IMR-90 (cell line): ENCODE measurements at regions not wholly inside any gene's neighbourhood (a gene's known extent, or its start where the extent isn't known, plus 50 kb on each side); places are given as distances from the start of the nearest gene placed in this dataset.

Experiments used
- ATAC-seq: fragments of 200-7000 bp; cut with Tn5 transposase; 2 replicates; pipeline ENCODE4 v1.9.1; 2020; ENCODE audit warnings: low read depth, mild to moderate bottlenecking, moderate library complexity
- BruUV-seq: library from RNA; stranded (reverse); fragments of 400-500 nt; replicated peaks from 2 replicates; lab custom pipeline; 2021; lab: Mats Ljungman, UMichigan
- CTCF ChIA-PET: fragments of 300-600 bp; formaldehyde crosslinking; extraction: SDS; loops from one replicate; lab custom pipeline; 2021; ENCODE audit warnings: antibody characterized with exemption; lab: Yijun Ruan, JAX
- POLR2A ChIA-PET: fragments of 300-600 bp; sonication (Branson Sonifier 250); formaldehyde crosslinking; loops from one replicate; lab custom pipeline; 2022; ENCODE audit warnings: antibody characterized with exemption; ENCODE audit not compliant: unreplicated experiment; lab: Charles Lee
- DNase-seq: peaks from one replicate; pipeline ENCODE4 v3.0.0; 2013
- H2AFZ ChIP-seq: replicated peaks from 2 replicates; pipeline ENCODE3; 2013; ENCODE audit warnings: low read length, mild to moderate bottlenecking; ENCODE audit not compliant: poor library complexity
- H2AK5ac ChIP-seq: 2 replicates; pipeline ENCODE4 v1.6.1; 2013; ENCODE audit warnings: low read depth, low read length, inconsistent platforms
- H2AK9ac ChIP-seq: replicated peaks from 2 replicates; pipeline ENCODE3; 2013; ENCODE audit warnings: mild to moderate bottlenecking, low read depth, low read length, moderate library complexity; ENCODE audit not compliant: poor library complexity
- H2BK120ac ChIP-seq: 2 replicates; pipeline ENCODE4 v1.6.1; 2013; ENCODE audit warnings: low read depth, low read length, inconsistent platforms
- H2BK15ac ChIP-seq: 3 replicates; pipeline ENCODE4 v1.6.1; 2013; ENCODE audit warnings: low read depth, low read length, inconsistent platforms
- H2BK20ac ChIP-seq: 2 replicates; pipeline ENCODE4 v1.6.1; 2013; ENCODE audit warnings: low read depth, mild to moderate bottlenecking, inconsistent platforms, low read length, moderate library complexity
- H2BK5ac ChIP-seq: 2 replicates; pipeline ENCODE4 v1.6.1; 2013; ENCODE audit warnings: mild to moderate bottlenecking, low read depth, low read length, inconsistent platforms; ENCODE audit not compliant: poor library complexity, severe bottlenecking
- H3K14ac ChIP-seq: replicated peaks from 2 replicates; pipeline ENCODE4 v1.6.1; 2013; ENCODE audit warnings: low read depth, low read length, inconsistent platforms
- H3K18ac ChIP-seq: 2 replicates; pipeline ENCODE4 v1.6.1; 2013; ENCODE audit warnings: low read depth, low read length, control low read depth
- H3K23ac ChIP-seq: 2 replicates; pipeline ENCODE4 v1.6.1; 2013; ENCODE audit warnings: low read depth, low read length, inconsistent platforms
- H3K27ac ChIP-seq: 2 replicates; pipeline ENCODE4 v1.5.1; 2013; ENCODE audit warnings: mild to moderate bottlenecking, control low read depth, low read length; ENCODE audit not compliant: insufficient read depth
- H3K27me3 ChIP-seq: 2 replicates; pipeline ENCODE4 v1.6.1; 2013; ENCODE audit warnings: low read length; ENCODE audit not compliant: control insufficient read depth, insufficient read depth
- H3K36me3 ChIP-seq: 2 replicates; pipeline ENCODE4 v1.6.1; 2013; ENCODE audit warnings: low read length, mixed read lengths; ENCODE audit not compliant: control insufficient read depth, insufficient read depth
- H3K4ac ChIP-seq: 2 replicates; pipeline ENCODE4 v1.6.1; 2013; ENCODE audit warnings: low read depth, low read length, inconsistent platforms
- H3K4me1 ChIP-seq: 2 replicates; pipeline ENCODE4 v1.6.1; 2013; ENCODE audit warnings: low read length, mixed read lengths; ENCODE audit not compliant: control insufficient read depth, insufficient read depth
- H3K4me2 ChIP-seq: 2 replicates; pipeline ENCODE4 v1.6.1; 2013; ENCODE audit warnings: low read depth, mild to moderate bottlenecking, control low read depth, low read length, moderate library complexity
- H3K4me3 ChIP-seq: 2 replicates; pipeline ENCODE4 v1.5.1; 2013; ENCODE audit warnings: low read depth, mild to moderate bottlenecking, control low read depth, low read length, moderate library complexity; ENCODE audit not compliant: insufficient read depth
- H3K56ac ChIP-seq: 2 replicates; pipeline ENCODE4 v1.6.1; 2013; ENCODE audit warnings: low read length, inconsistent platforms; ENCODE audit not compliant: insufficient read depth; ENCODE audit errors: extremely low read depth
- H3K79me1 ChIP-seq, 2 experiments: 2 replicates each; pipeline ENCODE4 v1.6.1; 2013; ENCODE audit warnings: low read length in 2 of 2, inconsistent platforms in 1 of 2, low read depth in 1 of 2
- H3K9ac ChIP-seq: 2 replicates; pipeline ENCODE4 v1.6.1; 2013; ENCODE audit warnings: low read depth, low read length, control low read depth
- H3K9me1 ChIP-seq: 2 replicates; pipeline ENCODE4 v1.6.1; 2013; ENCODE audit warnings: low read length, inconsistent platforms; ENCODE audit not compliant: insufficient read depth
- H3K9me3 ChIP-seq: 2 replicates; pipeline ENCODE4 v1.6.1; 2013; ENCODE audit warnings: low read length; ENCODE audit not compliant: control insufficient read depth, insufficient read depth
- H4K20me1 ChIP-seq: 2 replicates; pipeline ENCODE4 v1.6.1; 2013; ENCODE audit warnings: low read length, inconsistent platforms; ENCODE audit not compliant: insufficient read depth
- H4K5ac ChIP-seq: 2 replicates; pipeline ENCODE4 v1.6.1; 2013; ENCODE audit warnings: mild to moderate bottlenecking, low read depth, low read length, control low read depth
- H4K8ac ChIP-seq, 2 experiments: 2 replicates each; pipeline ENCODE4 v1.6.1; 2013; ENCODE audit warnings: low read depth in 2 of 2, low read length in 2 of 2, control low read depth in 1 of 2, inconsistent platforms in 1 of 2
- H4K91ac ChIP-seq: 2 replicates; pipeline ENCODE4 v1.6.1; 2013; ENCODE audit warnings: low read depth, low read length, inconsistent platforms; ENCODE audit not compliant: insufficient read depth
- MAZ ChIP-seq: IDR thresholded peaks from 2 replicates; pipeline ENCODE4 v1.6.1; 2012; ENCODE audit warnings: low read depth, mild to moderate bottlenecking, low read length, improper control_type of control experiment, moderate library complexity, borderline replicate concordance
- RCOR1 ChIP-seq: IDR thresholded peaks from 2 replicates; pipeline ENCODE4 v1.6.1; 2012; ENCODE audit warnings: mild to moderate bottlenecking, low read length, improper control_type of control experiment; ENCODE audit not compliant: insufficient replicate concordance
- RFX5 ChIP-seq: IDR thresholded peaks from 2 replicates; pipeline ENCODE4 v1.8.0; 2012; ENCODE audit warnings: low read depth, mild to moderate bottlenecking, low read length, moderate library complexity
- WGBS, 2 experiments: methylation state at CpG; one replicate each; pipeline versions ENCODE4 v1.1.5 to v1.1.7; 2013; ENCODE audit warnings: missing lambda C conversion rate in 2 of 2; ENCODE audit not compliant: insufficient read length in 1 of 2; ENCODE audit errors: extremely low coverage in 2 of 2; 5-methylcytosine and 5-hydroxymethylcytosine counted together
- dilution Hi-C: fragments of 300-500 bp; cut with HindIII; formaldehyde crosslinking; loops from one replicate; pipeline ENCODE4 v1.14.3; 2018; ENCODE audit warnings: low sequenced_read_pairs; ENCODE audit not compliant: unreplicated experiment
- in situ Hi-C: fragments of 300-500 bp; cut with MboI; formaldehyde crosslinking; loops from 3 replicates; pipeline ENCODE4 v1.14.3; 2019; ENCODE audit warnings: low sequenced_read_pairs, inconsistent platforms, mixed read lengths
- intact Hi-C: fragments of 100-400 bp; cut with micrococcal nuclease; formaldehyde crosslinking; loops from 2 replicates; pipeline ENCODE4 v1.10.0; 2022
- TF ChIP-seq, protein P1 (sequence below): conservative IDR thresholded peaks from 2 replicates; pipeline ENCODE4 v1.5.1; 2012; ENCODE audit warnings: mild to moderate bottlenecking, low read depth, low read length, improper control_type of control experiment

DNA sequence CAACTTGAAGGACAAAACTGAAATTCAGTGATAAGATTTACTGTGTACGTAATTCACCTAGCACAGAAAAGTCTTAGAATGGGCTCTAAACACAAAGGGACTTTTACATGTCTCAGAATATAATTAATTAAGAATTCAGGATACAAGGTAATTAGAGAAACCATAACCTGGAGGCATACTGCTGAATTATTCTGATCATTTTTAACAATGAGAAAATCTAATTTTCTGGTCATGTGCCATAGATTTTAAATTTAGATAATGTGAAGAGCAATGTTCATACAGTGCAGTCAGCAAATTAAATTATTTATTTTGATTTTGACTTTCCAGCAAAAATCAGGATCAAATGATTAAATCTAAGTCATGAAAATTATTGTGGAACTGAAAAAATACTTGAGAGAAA is 67.0 kb upstream of the MTNR1B start:
- Histone ChIP-seq H2BK20ac (no peak overlapping the region), H4K20me1 (no peaks in the 10 kb centered on the region), H4K5ac (no peak overlapping the region), H3K4ac (no peak overlapping the region), H2AK9ac (no peak overlapping the region), H3K4me2 (no peak overlapping the region), H3K79me1 (no peaks in the 10 kb centered on the region), H4K8ac (no peak overlapping the region), H2AFZ (no peak overlapping the region), H3K27me3 (peaks cover 2% of the 10 kb centered on the region; the same call in 1 of the 2 replicates), H2BK15ac (no peak overlapping the region), H3K9ac (no peak overlapping the region), H2AK5ac (no peak overlapping the region), H3K36me3 (no peaks in the 10 kb centered on the region), H3K9me1 (no peaks in the 10 kb centered on the region), H3K27ac (no peak overlapping the region), H3K56ac (no peak overlapping the region), H3K4me3 (no peak overlapping the region), H2BK120ac (no peak overlapping the region), H3K9me3 (no peaks in the 10 kb centered on the region), H3K4me1 (no peaks in the 10 kb centered on the region), H3K23ac (no peak overlapping the region), H2BK5ac (no peak overlapping the region), H4K91ac (no peak overlapping the region), H3K18ac (no peak overlapping the region), H3K14ac (no peak overlapping the region)
- ChIA-PET CTCF (no interaction called here), POLR2A (no interaction called here)
- no CpG with 5 or more reads among the region's 1 CpG for WGBS, 2 experiments
- no peak for DNase-seq
- ATAC-seq = no peak
- BruUV-seq = no TSS peak
- dilution Hi-C loops = no loop called here
- intact Hi-C loops = no loop called here
- TF ChIP-seq MAZ (no peak), RFX5 (no peak), RCOR1 (no peak)
- TF ChIP-seq, protein P1, sequence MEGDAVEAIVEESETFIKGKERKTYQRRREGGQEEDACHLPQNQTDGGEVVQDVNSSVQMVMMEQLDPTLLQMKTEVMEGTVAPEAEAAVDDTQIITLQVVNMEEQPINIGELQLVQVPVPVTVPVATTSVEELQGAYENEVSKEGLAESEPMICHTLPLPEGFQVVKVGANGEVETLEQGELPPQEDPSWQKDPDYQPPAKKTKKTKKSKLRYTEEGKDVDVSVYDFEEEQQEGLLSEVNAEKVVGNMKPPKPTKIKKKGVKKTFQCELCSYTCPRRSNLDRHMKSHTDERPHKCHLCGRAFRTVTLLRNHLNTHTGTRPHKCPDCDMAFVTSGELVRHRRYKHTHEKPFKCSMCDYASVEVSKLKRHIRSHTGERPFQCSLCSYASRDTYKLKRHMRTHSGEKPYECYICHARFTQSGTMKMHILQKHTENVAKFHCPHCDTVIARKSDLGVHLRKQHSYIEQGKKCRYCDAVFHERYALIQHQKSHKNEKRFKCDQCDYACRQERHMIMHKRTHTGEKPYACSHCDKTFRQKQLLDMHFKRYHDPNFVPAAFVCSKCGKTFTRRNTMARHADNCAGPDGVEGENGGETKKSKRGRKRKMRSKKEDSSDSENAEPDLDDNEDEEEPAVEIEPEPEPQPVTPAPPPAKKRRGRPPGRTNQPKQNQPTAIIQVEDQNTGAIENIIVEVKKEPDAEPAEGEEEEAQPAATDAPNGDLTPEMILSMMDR = no peak
- in situ Hi-C loops = no loop called here
